Ureter (tissue), 1 donor: ENCODE measurements at regions not wholly inside any gene's neighbourhood (a gene's known extent, or its start where the extent isn't known, plus 50 kb on each side); places are given as distances from the start of the nearest gene placed in this dataset.
"Not testable (repeated sequence)": the region's sequence is repeated elsewhere in the genome, so short reads cannot be mapped to it uniquely, and the experiment has no call there.

ENCODE experiments used
- DNase-seq: peaks from one replicate; pipeline ENCODE4 v3.0.0-alpha.2; 2020; ENCODE audit warnings: low spot score
- donor health status: DM: yes; HTN: yes; CAD: no.

- peak; percentile 6 for DNase-seq
These were observed 69.3 kb upstream of the HELT start for GRCh38 chr4:184949020-184949419.

- DNase-seq, result no peak
These were observed 68.0 kb upstream of the HELT start for GRCh38 chr4:184950117-184950830.

DNA sequence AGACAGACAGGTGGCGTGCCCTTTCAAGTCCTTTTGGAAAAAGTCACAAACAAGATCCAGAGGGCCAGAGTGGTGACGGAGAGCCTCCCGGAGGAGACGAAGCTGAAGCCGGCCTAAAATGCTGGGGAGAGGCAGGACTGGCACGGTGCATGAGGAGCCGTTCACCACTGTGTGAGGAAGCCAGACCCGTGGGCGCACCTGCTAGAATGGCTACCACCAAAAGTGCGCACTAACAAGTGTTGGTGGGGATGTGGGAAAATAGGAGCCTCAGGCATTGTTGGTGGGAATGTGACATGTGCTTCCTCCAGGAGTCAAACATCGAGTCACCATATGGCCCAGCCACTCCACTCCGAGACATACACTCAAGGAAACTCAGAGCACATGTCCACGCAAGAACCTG is 67.4 kb upstream of the HELT start:
- DNase-seq, result no peak

- no peak for DNase-seq
These were observed 66.6 kb upstream of the HELT start for GRCh38 chr4:184951668-184952160.

GRCh38 chr4:184952522-184952921 is 65.8 kb upstream of the HELT start:
- DNase-seq, result no peak

- DNase-seq, result no peak
These were observed 64.8 kb upstream of the HELT start for GRCh38 chr4:184953421-184953945.

DNA sequence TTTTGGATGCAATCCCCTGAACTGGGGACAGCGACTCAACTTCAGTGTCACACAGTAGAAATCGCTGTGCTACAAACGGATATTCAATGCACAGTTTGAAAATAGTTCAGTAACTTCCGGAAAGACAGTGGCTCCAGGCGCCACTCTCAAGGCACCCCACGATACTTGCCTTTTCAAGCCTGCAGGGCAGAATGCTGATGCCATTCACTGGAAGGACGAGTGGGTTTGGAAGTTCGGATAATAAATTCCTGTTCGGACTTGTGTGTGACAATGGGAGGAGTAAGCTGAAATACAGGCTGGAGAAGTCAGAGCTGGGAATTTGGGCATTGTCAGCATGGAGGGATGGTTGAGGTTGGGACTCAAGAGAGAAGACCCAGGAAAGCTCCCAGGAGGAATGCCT is 64.3 kb upstream of the HELT start:
- no peak for DNase-seq

GRCh38 chr4:184954482-184954881 is 63.8 kb upstream of the HELT start:
- DNase-seq, result no peak

DNA sequence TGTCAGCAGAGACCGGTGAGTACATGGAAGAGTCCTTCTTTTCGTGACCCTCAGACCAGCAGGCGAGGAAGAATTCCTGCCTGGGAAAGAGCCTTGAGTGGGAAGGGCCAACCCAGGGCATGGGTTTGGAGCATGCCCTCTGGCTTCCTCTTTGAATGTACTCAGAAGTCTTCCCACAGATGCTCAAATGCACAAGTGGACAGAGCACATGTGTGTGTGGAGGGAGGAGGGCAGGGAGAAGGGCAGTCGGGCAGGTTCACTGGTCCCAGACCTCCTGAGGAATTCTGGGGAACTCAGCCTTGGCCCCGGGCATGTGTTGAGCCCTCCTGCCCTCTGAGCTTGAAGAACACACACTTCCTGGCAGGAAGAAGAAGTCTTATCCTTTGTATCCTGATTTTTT is 63.2 kb upstream of the HELT start:
- DNase-seq, result no peak

DNA sequence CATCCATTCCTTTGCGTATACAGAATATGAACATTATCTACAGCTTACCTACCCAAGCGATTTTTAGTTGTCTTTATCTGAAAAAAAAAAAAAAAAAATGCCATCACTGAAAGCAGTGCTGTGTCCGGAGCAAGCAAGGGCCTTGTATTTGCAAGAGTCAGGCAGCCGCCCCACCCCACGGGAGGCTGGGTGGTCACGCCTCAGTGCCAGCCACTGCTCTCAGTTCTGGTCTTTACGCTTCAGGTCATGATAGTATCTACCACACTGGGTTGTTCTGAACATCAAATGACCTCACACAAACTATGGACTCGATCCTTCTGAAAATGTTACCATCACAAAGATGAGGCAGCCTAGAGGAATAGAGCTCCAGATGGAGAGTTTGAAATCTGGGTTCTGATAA is 62.7 kb upstream of the HELT start:
- no peak for DNase-seq

- DNase-seq, result peak; percentile 35
These were observed 60.7 kb upstream of the HELT start for GRCh38 chr4:184957446-184958115.

- no peak for DNase-seq
These were observed 60.0 kb upstream of the HELT start for GRCh38 chr4:184958127-184958922.

- DNase-seq, result peak; percentile 17
These were observed 59.4 kb upstream of the HELT start for GRCh38 chr4:184958923-184959210.

GRCh38 chr4:184959309-184959708 is 59.0 kb upstream of the HELT start:
- DNase-seq, result peak; percentile 25

GRCh38 chr4:184959786-184960185 is 58.5 kb upstream of the HELT start:
- DNase-seq, result peak; percentile 19

- peak; percentile 29 for DNase-seq
These were observed 57.8 kb upstream of the HELT start for GRCh38 chr4:184960505-184960971.

- peak; percentile 44 for DNase-seq
These were observed 56.6 kb upstream of the HELT start for GRCh38 chr4:184961660-184962059.

- no peak for DNase-seq
These were observed 56.1 kb upstream of the HELT start for GRCh38 chr4:184962125-184962638.

DNA sequence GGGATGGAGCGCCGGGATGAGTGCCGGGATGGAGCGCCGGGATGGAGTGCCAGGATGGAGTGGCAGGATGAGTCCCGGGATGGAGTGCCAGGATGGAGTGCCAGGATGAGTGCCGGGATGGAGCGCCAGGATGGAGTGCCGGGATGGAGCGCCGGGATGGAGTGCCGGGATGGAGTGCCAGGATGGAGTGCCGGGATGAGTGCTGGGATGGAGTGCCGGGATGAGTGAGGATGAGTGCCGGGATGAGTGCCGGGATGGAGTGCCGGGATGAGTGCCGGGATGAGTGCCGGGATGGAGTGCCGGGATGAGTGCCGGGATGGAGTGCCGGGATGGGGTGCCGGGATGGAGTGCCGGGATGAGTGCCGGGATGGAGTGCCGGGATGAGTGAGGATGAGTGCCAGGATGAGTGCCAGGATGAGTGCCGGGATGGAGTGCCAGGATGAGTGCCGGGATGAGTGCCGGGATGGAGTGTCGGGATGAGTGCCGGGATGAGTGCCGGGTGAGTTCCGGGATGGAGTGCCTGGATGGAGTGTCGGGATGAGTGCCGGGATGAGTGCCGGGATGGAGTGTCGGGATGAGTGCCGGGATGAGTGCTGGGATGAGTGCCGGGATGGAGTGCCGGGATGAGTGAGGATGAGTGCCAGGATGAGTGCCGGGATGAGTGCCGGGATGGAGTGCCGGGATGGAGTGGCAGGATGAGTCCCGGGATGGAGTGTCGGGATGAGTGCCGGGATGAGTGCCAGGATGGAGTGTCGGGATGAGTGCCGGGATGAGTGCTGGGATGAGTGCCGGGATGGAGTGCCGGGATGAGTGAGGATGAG is 52.9 kb upstream of the HELT start:
- peak; percentile 14 for DNase-seq

DNA sequence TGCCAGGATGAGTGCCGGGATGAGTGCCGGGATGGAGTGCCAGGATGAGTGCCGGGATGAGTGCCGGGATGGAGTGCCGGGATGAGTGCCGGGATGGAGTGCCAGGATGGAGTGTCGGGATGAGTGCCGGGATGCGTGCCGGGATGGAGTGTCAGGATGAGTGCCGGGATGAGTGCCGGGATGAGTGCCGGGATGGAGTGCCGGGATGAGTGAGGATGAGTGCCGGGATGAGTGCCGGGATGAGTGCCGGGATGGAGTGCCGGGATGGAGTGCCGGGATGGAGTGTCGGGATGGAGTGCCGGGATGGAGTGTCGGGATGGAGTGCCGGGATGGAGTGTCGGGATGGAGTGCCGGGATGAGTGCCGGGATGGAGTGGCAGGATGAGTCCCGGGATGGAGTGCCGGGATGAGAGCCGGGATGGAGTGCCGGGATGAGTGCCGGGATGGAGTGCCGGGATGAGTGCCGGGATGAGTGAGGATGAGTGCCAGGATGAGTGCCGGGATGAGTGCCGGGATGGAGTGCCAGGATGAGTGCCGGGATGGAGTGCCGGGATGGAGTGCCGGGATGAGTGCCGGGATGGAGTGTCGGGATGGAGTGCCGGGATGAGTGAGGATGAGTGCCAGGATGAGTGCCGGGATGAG is 52.1 kb upstream of the HELT start:
- DNase-seq, result peak; percentile 36

- DNase-seq, result not testable (repeated sequence)
These were observed 50.6 kb upstream of the HELT start for GRCh38 chr4:184967699-184968098.
